ENCODE measurements at regions not wholly inside any gene's neighbourhood (a gene's known extent, or its start where the extent isn't known, plus 50 kb on each side); places are given as distances from the start of the nearest gene placed in this dataset.

- in situ Hi-C loops (cut with HindIII; ENCODE audit: low sequenced_read_pairs) = no loop called here
Observed at GRCh38 chr12:94789510-94790225, 139.3 kb upstream of the TMCC3 start.

- in situ Hi-C loops (cut with HindIII; ENCODE audit: low sequenced_read_pairs) = no loop called here
Observed at GRCh38 chr12:94788298-94788697, 137.9 kb upstream of the TMCC3 start.

- in situ Hi-C loops (cut with HindIII; ENCODE audit: low sequenced_read_pairs) = no loop called here
Observed at GRCh38 chr12:94786906-94787305, 136.5 kb upstream of the TMCC3 start.

GRCh38 chr12:94783862-94784261 is 133.5 kb upstream of the TMCC3 start:
- in situ Hi-C loops (cut with HindIII; ENCODE audit: low sequenced_read_pairs) = no loop called here

- in situ Hi-C loops (cut with HindIII; ENCODE audit: low sequenced_read_pairs) = no loop called here
Observed at GRCh38 chr12:94783343-94783742, 133.0 kb upstream of the TMCC3 start.

- in situ Hi-C loops (cut with HindIII; ENCODE audit: low sequenced_read_pairs) = no loop called here
Observed at GRCh38 chr12:94781835-94782234, 131.5 kb upstream of the TMCC3 start.

GRCh38 chr12:94779485-94779884 is 129.1 kb upstream of the TMCC3 start:
- in situ Hi-C loops (cut with HindIII; ENCODE audit: low sequenced_read_pairs) = no loop called here

GRCh38 chr12:94777936-94778335 is 127.6 kb upstream of the TMCC3 start:
- in situ Hi-C loops (cut with HindIII; ENCODE audit: low sequenced_read_pairs) = no loop called here

GRCh38 chr12:94775710-94776109 is 125.4 kb upstream of the TMCC3 start:
- in situ Hi-C loops (cut with HindIII; ENCODE audit: low sequenced_read_pairs) = no loop called here

- in situ Hi-C loops (cut with HindIII; ENCODE audit: low sequenced_read_pairs) = no loop called here
Observed at GRCh38 chr12:94771741-94772140, 121.4 kb upstream of the TMCC3 start.

- in situ Hi-C loops (cut with HindIII; ENCODE audit: low sequenced_read_pairs) = no loop called here
Observed at GRCh38 chr12:94771199-94771598, 120.8 kb upstream of the TMCC3 start.

GRCh38 chr12:94770791-94771190 is 120.4 kb upstream of the TMCC3 start:
- in situ Hi-C loops (cut with HindIII; ENCODE audit: low sequenced_read_pairs) = no loop called here

GRCh38 chr12:94769776-94770759 is 119.7 kb upstream of the TMCC3 start:
- in situ Hi-C loops (cut with HindIII; ENCODE audit: low sequenced_read_pairs) = no loop called here

- in situ Hi-C loops (cut with HindIII; ENCODE audit: low sequenced_read_pairs) = no loop called here
Observed at GRCh38 chr12:94769047-94769420, 118.7 kb upstream of the TMCC3 start.

GRCh38 chr12:94768398-94769046 is 118.2 kb upstream of the TMCC3 start:
- in situ Hi-C loops (cut with HindIII; ENCODE audit: low sequenced_read_pairs) = no loop called here

GRCh38 chr12:94767956-94768355 is 117.6 kb upstream of the TMCC3 start:
- in situ Hi-C loops (cut with HindIII; ENCODE audit: low sequenced_read_pairs) = no loop called here

- in situ Hi-C loops (cut with HindIII; ENCODE audit: low sequenced_read_pairs) = no loop called here
Observed at GRCh38 chr12:94766397-94766796, 116.0 kb upstream of the TMCC3 start.

- in situ Hi-C loops (cut with HindIII; ENCODE audit: low sequenced_read_pairs) = no loop called here
Observed at GRCh38 chr12:94763462-94763861, 113.1 kb upstream of the TMCC3 start.

- in situ Hi-C loops (cut with HindIII; ENCODE audit: low sequenced_read_pairs) = no loop called here
Observed at GRCh38 chr12:94762943-94763342, 112.6 kb upstream of the TMCC3 start.

GRCh38 chr12:94762259-94762942 is 112.0 kb upstream of the TMCC3 start:
- in situ Hi-C loops (cut with HindIII; ENCODE audit: low sequenced_read_pairs) = no loop called here

GRCh38 chr12:94761559-94761958 is 111.2 kb upstream of the TMCC3 start:
- in situ Hi-C loops (cut with HindIII; ENCODE audit: low sequenced_read_pairs) = no loop called here
